ENCODE measurements at regions not wholly inside any gene's neighbourhood (a gene's known extent, or its start where the extent isn't known, plus 50 kb on each side); places are given as distances from the start of the nearest gene placed in this dataset.

GRCh38 chr5:30594331-30594730, 599.2 kb upstream of the CDH6 start:
- TF ChIP-seq GLIS3 (CRISPR knock-in tag; IDR thresholded peaks at IDR 0.05) (no peak), ZNF8 (CRISPR knock-in tag; IDR thresholded peaks at IDR 0.05) (no peak)

Measured in SK-N-SH treated with all-trans-retinoic acid at 6 μM for 48 hours (cell line).